ENCODE measurements at regions not wholly inside any gene's neighbourhood (a gene's known extent, or its start where the extent isn't known, plus 50 kb on each side); places are given as distances from the start of the nearest gene placed in this dataset.

DNA sequence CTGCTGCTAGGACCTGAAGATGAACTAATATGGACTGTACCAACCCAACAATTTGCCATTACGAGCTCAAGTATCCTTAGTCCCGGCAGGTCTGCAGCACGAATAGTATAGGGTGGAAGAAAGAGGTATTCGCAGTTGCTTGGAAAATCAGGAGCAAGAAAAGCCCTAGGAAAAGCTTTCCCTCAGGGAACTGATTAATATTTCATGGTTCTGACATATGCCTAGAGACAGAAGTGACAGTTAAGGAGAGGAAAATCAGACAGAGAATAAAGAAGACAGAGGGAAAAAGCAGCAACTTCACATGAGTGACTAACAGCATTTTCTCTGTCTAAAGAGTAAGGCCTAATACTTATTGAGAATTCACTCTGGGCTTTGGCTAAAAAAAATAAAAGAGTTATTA is 602.9 kb upstream of the ATP2B1 start:
- DNase-seq (ENCODE audit: low read depth), result no peak

DNA sequence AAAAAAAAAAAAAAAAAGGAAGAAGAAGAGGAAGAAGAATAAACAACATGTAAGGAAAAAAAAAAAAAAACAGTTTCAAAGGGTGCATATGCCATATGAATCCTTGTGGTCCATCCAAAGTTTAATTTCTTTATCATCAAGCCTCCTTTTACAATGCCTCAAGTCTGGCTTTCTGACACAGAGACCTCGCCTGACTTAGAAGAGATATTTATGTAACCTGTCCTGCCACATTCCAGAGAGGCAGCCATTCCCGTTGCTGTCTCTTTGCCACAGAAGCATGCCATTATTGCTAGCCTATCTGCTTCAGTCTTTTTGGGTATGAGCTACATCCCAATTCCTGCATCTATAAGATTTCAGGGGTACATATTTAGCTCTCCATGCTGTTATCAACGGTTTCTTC is 596.7 kb upstream of the ATP2B1 start:
- DNase-seq (ENCODE audit: low read depth), result no peak

- no peak for DNase-seq (ENCODE audit: low read depth)
Observed at GRCh38 chr12:90304231-90304630, 595.6 kb upstream of the ATP2B1 start.

GRCh38 chr12:90303771-90304170 is 595.1 kb upstream of the ATP2B1 start:
- DNase-seq (ENCODE audit: low read depth), result no peak

GRCh38 chr12:90301561-90302133 is 593.0 kb upstream of the ATP2B1 start:
- no peak for DNase-seq (ENCODE audit: low read depth)

DNA sequence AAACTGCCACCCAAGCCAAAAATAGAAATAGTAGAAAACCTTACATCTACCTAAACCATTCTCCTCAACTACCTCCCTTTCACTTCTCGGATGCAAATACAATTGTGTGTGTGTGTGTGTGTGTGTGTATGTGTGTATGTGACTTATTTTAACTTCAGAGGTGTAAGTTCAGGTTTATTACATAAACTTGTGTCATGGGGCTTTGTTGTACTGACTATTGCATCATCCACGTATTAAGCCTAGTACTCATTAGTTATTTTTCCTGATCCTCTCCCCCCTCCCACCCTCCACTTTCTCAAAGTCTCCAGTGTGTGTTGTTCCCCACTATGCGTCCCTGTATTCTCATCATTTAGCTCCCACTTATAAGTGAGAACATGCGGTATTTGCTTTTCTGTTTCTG is 592.5 kb upstream of the ATP2B1 start:
- no peak for DNase-seq (ENCODE audit: low read depth)

GRCh38 chr12:90299666-90300065 is 591.0 kb upstream of the ATP2B1 start:
- no peak for DNase-seq (ENCODE audit: low read depth)

- DNase-seq (ENCODE audit: low read depth), result no peak
Observed at GRCh38 chr12:90299121-90299520, 590.5 kb upstream of the ATP2B1 start.

GRCh38 chr12:90298289-90298948 is 589.8 kb upstream of the ATP2B1 start:
- no peak for DNase-seq (ENCODE audit: low read depth)

DNA sequence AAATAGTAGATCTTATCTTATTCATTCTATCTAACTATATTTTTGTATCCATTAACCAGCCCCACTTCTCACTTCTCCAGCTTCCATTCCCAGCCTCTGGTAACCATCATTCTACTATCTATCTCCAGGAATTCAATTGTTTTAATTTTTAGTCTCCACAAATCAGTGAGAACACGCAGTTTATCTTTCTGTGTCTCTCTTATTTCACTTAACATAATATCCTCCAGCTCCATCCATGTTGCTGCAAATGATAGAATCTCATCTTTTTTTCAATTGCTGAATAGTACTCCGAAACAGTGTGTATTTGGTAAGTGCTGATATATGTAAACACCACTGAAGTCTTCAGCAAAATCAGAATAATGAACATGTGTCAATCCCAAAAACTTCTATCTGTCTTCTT is 587.2 kb upstream of the ATP2B1 start:
- no peak for DNase-seq (ENCODE audit: low read depth)

- no peak for DNase-seq (ENCODE audit: low read depth)
Observed at GRCh38 chr12:90292183-90292582, 583.5 kb upstream of the ATP2B1 start.

DNA sequence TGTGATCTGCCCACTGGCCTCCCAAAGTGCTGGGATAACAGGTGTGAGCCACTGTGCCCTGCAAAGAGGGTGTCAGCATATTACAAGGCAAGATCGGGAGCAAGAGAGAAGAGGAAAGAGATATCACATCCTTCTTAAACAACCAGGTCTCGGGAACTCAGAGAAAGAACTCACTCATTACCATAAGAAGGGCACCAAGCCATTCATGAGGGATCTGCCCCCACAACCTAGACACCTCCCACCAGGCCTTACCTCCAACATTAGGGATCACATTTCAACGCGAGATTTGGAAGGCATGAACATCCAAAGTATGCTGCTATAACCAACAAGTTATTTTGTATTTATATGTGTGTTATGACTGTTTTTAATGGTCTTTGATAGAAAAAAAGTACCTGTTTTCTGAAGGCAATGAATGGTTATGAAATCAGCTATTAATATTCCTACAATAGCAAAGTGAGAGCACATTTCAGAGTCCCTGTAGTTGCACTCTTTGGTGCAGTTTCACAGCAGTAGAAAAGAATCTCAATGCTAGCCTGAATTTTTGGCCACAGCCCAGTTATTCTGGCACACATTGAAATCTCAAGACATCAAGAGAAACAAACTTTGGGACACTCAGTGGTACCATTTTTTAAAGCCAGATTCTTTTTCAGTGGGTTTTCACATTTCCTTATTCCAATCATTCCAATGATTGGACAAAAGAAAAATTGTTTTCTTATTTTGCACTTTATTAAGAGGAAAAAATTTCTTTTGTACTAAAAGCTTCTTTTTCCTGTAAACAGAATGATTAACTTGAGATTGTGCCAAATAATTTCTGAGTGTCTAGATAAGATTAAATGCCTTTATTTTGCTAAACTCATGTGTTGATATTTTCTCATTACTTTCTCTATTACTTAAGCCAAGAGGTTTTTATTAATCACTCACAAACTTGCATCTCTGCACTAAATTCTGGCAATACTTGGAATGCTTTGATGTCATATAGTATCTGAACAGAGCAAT is 582.6 kb upstream of the ATP2B1 start:
- DNase-seq (ENCODE audit: low read depth), result no peak

DNA sequence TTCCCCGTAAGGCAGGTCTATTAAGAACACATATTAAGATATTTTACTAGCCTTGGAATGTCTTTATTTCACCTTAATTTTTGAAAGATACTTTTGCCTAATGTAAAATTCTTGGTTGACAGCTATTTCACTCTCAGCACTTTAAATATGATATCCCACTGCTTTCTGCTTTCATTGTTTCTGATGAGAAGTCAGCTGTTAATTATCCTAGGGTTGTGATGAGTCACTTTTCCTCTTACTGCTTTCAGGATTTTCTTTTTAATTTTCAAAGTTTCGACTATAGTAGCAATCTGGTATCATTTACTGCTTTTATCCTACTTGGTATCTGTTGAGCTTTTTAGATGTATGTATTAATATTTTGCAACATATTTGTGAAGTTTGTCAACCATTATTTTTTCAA is 578.9 kb upstream of the ATP2B1 start:
- no peak for DNase-seq (ENCODE audit: low read depth)

- no peak for DNase-seq (ENCODE audit: low read depth)
Observed at GRCh38 chr12:90281154-90281868, 572.7 kb upstream of the ATP2B1 start.

- no peak for DNase-seq (ENCODE audit: low read depth)
Observed at GRCh38 chr12:90280564-90281058, 572.0 kb upstream of the ATP2B1 start.

DNA sequence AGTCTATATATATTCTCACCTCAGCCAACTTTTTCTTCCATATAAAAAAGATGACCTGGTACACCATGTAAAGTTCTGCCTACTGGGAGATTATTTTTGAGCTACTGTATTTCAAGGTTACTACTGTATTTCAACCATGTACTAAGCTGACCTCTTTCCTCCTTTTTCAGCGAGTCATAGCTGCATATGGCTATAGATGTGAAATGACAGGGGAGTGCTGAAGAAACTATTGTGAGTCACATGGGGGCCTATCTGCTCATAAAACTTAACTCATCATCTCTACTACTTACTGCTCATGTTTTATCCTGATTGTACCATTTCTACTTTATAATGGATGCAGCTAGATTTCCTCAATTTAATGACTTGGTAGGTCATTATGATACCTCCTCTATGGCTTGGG is 571.4 kb upstream of the ATP2B1 start:
- DNase-seq (ENCODE audit: low read depth), result no peak

GRCh38 chr12:90275088-90275487 is 566.5 kb upstream of the ATP2B1 start:
- no peak for DNase-seq (ENCODE audit: low read depth)

DNA sequence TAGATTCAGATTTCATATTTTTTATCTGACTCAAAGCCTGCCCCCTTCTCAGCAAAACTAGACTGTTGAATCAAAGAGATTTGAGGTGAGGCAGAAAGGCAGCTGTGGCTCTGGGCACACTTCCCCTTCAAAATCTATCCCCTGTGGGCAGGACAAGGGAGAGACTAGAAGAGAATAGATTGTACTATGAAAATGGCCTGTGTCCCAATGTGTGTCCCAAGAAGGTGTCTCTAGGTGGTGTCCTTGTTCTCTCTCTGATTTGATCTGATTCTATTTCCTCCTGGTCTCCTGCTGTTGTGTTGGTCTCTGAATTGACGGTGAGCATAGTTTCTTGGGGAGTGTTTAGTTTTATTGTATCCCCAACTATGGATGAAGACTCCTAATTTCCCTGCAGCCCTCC is 565.8 kb upstream of the ATP2B1 start:
- DNase-seq (ENCODE audit: low read depth), result no peak

DNA sequence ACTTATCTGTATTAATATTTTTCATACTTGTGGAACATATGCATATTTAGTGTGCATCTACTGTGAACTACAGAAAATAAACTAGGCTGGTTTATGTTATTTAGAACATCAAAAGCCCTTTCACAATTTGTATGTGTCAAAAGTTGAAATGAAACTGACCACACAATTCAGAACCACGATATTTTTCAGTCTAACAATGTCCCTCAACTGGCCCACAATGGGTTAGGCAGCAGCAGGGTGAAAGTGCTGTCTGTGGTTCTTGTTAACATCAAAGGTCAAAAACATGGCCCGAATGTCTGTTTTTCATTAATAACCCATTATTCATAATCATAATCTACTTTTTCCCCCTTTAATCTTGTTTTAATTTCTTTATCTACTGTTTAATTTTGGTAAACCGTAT is 559.9 kb upstream of the ATP2B1 start:
- DNase-seq (ENCODE audit: low read depth), result no peak

- no peak for DNase-seq (ENCODE audit: low read depth)
Observed at GRCh38 chr12:90262251-90262650, 553.6 kb upstream of the ATP2B1 start.

- no peak for DNase-seq (ENCODE audit: low read depth)
Observed at GRCh38 chr12:90261283-90261682, 552.6 kb upstream of the ATP2B1 start.

- DNase-seq (ENCODE audit: low read depth), result no peak
Observed at GRCh38 chr12:90260136-90260535, 551.5 kb upstream of the ATP2B1 start.

All from T follicular helper cell (primary cell).